ENCODE measurements at regions not wholly inside any gene's neighbourhood (a gene's known extent, or its start where the extent isn't known, plus 50 kb on each side); places are given as distances from the start of the nearest gene placed in this dataset.

- Histone ChIP-seq H3K9me3 (no peaks in the 10 kb centered on the region), H3K36me3 (no peaks in the 10 kb centered on the region), H3K27ac (peak overlapping the region; percentile 51 to 56), H3K27me3 (no peaks in the 10 kb centered on the region), H3K4me3 (no peak overlapping the region), H3K4me1 (peaks cover 0 to 7% (median 2%) of the 10 kb centered on the region in 4 donors)
- intact Hi-C loops (cut with DNase I; ENCODE audit: low total_unique reads) = no loop called here
- peak; percentile 42 to 80 for DNase-seq
- no peak for TF ChIP-seq CTCF (IDR thresholded peaks at IDR 0.05)
Observed at GRCh38 chr5:68046445-68046844, 169.1 kb upstream of the PIK3R1 start.

GRCh38 chr5:68041293-68041692 lies 174.3 kb upstream of the PIK3R1 start:
- H3K4me3 ChIP-seq = no peak overlapping the region
- H3K36me3 ChIP-seq = no peaks in the 10 kb centered on the region
- TF ChIP-seq CTCF (IDR thresholded peaks at IDR 0.05) = no peak
- H3K27ac ChIP-seq = no peak overlapping the region
- intact Hi-C loops (cut with DNase I; ENCODE audit: low total_unique reads) = no loop called here
- no peaks in the 10 kb centered on the region for H3K9me3 ChIP-seq
- DNase-seq = peak in 1 of 2 donors; percentile 47
- no peaks in the 10 kb centered on the region for H3K27me3 ChIP-seq
- H3K4me1 ChIP-seq = peaks cover 0 to 4% (median 1%) of the 10 kb centered on the region in 4 donors

- no peak for TF ChIP-seq CTCF (IDR thresholded peaks at IDR 0.05)
- no peak overlapping the region for H3K27ac ChIP-seq
- H3K4me3 ChIP-seq = no peak overlapping the region
- H3K27me3 ChIP-seq = no peaks in the 10 kb centered on the region
- intact Hi-C loops (cut with DNase I; ENCODE audit: low total_unique reads) = no loop called here
- H3K4me1 ChIP-seq = peaks cover 0 to 23% (median 11%) of the 10 kb centered on the region in 4 donors
- no peaks in the 10 kb centered on the region for H3K36me3 ChIP-seq
- H3K9me3 ChIP-seq = no peaks in the 10 kb centered on the region
- DNase-seq = no peak
Observed at GRCh38 chr5:68037546-68037945, 178.0 kb upstream of the PIK3R1 start.

- H3K4me1 ChIP-seq = peaks cover 0 to 27% (median 11%) of the 10 kb centered on the region in 4 donors
- H3K9me3 ChIP-seq = no peaks in the 10 kb centered on the region
- no peak for TF ChIP-seq CTCF (IDR thresholded peaks at IDR 0.05)
- intact Hi-C loops (cut with DNase I; ENCODE audit: low total_unique reads) = no loop called here
- DNase-seq = peak; percentile 54 to 72
- no peaks in the 10 kb centered on the region for H3K27me3 ChIP-seq
- H3K4me3 ChIP-seq = no peak overlapping the region
- no peaks in the 10 kb centered on the region for H3K36me3 ChIP-seq
- H3K27ac ChIP-seq = peak overlapping the region in 1 of 2 donors; percentile 56
Observed at GRCh38 chr5:68033961-68034571, 181.5 kb upstream of the PIK3R1 start.

- intact Hi-C loops (cut with DNase I; ENCODE audit: low total_unique reads) = no loop called here
Observed at GRCh38 chr5:68033029-68033428, 182.5 kb upstream of the PIK3R1 start.

More at GRCh38 chr5:68033029-68033428, 182.5 kb upstream of the PIK3R1 start:
- no peaks in the 10 kb centered on the region for H3K27me3 ChIP-seq
- H3K36me3 ChIP-seq = no peaks in the 10 kb centered on the region
- TF ChIP-seq CTCF (IDR thresholded peaks at IDR 0.05) = no peak
- no peaks in the 10 kb centered on the region for H3K9me3 ChIP-seq
- no peak overlapping the region for H3K27ac ChIP-seq
- peaks cover 0 to 38% (median 19%) of the 10 kb centered on the region in 4 donors for H3K4me1 ChIP-seq
- DNase-seq = no peak
- H3K4me3 ChIP-seq = no peak overlapping the region

Measured in tibial artery (tissue), 4 donors.